ENCODE measurements at regions not wholly inside any gene's neighbourhood (a gene's known extent, or its start where the extent isn't known, plus 50 kb on each side); places are given as distances from the start of the nearest gene placed in this dataset.

DNA sequence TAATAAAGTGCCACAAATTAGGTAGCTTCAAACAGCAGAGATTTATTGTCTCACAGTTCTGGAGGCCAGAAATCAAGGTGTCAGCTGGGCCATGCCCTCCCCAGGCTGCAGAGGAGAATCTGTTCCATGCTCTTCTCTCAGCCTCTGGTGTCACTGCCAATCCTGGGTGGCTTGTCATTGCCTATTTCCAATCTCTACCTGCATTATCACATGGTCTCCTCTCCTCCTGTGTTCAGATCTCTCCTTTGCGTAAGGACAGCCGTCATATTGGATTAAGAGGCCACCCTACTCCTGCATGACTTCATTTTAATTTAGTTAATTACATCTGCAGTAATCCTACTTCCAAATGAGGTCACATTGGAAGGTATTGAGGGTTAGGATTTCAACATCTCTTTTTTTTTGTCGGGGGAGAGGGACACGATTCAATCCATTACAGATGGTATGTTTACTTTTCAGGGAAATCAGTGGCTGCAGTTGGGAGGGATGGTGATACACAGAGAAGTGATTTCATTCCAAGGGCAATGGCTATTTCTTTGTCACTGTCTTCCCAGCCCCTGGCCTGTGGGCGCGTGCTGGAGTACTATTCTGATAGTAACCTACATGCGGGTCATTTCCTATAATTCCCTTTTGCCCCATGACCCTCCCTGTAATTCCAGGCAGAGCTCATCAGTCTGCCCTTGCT, 169.4 kb downstream of the MINAR1 start:
- POLR2A ChIA-PET: no interaction called here

DNA sequence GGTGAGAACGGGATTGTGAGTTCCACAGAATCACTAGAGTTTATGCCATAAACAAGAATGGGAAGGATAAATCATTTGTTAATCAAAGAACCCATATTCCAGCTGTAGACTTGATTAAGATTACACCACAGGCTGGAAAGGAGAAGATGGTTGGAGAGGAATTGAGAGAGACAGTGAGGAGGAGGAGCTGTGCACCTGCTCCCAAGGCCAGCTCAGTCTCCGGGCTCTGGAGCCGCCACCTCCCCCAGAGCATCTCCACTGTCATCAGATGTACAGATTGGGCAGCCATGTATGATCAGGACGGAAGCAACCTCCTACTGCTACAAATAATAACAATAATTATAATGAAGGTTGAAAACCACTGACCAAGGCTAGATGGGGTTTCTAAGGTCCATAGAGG, 170.0 kb downstream of the MINAR1 start:
- no peak overlapping the region for H3K4me3 ChIP-seq (ENCODE audit: control insufficient read depth in 1 of 7, extremely low read depth in 1 of 7, insufficient read depth in 4 of 7, low read depth in 2 of 7, low read length in 6 of 7)
- ChIA-PET CTCF (no interaction called here), POLR2A (no interaction called here)
- H3K27me3 ChIP-seq (replicated peaks in 2 of 5; ENCODE audit: control insufficient read depth in 4 of 5, insufficient read depth in 5 of 5, low read length in 4 of 5): peaks cover 0 to 30% (median 0%) of the 10 kb centered on the region in 5 experiments
- no peak overlapping the region for H3K27ac ChIP-seq (ENCODE audit: insufficient read depth in 1 of 2, low read depth in 1 of 2, low read length in 2 of 2, poor library complexity in 1 of 2, severe bottlenecking in 2 of 2)
- no peaks in the 10 kb centered on the region for H3K4me1 ChIP-seq (ENCODE audit: control extremely low read depth in 1 of 4, control insufficient read depth in 4 of 4, insufficient read depth in 4 of 4, low read length in 3 of 4)
- 100% methylated on average over 1 of the region's 4 CpGs for WGBS (ENCODE audit: insufficient coverage)
- no peak for DNase-seq
- no peaks in the 10 kb centered on the region for H3K9me3 ChIP-seq (ENCODE audit: control extremely low read depth in 1 of 5, control insufficient read depth in 4 of 5, insufficient read depth in 2 of 5, low read depth in 1 of 5, low read length in 4 of 5)
- H3K36me3 ChIP-seq (ENCODE audit: control insufficient read depth in 4 of 4, insufficient read depth in 4 of 4, low read length in 3 of 4): no peaks in the 10 kb centered on the region

More for the DNA sequence above, 169.4 kb downstream of the MINAR1 start:
- Histone ChIP-seq H3K9me3 (ENCODE audit: control extremely low read depth in 1 of 5, control insufficient read depth in 4 of 5, insufficient read depth in 2 of 5, low read depth in 1 of 5, low read length in 4 of 5) (no peaks in the 10 kb centered on the region), H3K27ac (ENCODE audit: insufficient read depth in 1 of 2, low read depth in 1 of 2, low read length in 2 of 2, poor library complexity in 1 of 2, severe bottlenecking in 2 of 2) (no peak overlapping the region), H3K36me3 (ENCODE audit: control insufficient read depth in 4 of 4, insufficient read depth in 4 of 4, low read length in 3 of 4) (no peaks in the 10 kb centered on the region), H3K27me3 (replicated peaks in 2 of 5; ENCODE audit: control insufficient read depth in 4 of 5, insufficient read depth in 5 of 5, low read length in 4 of 5) (peaks cover 0 to 30% (median 0%) of the 10 kb centered on the region in 5 experiments), H3K4me1 (ENCODE audit: control extremely low read depth in 1 of 4, control insufficient read depth in 4 of 4, insufficient read depth in 4 of 4, low read length in 3 of 4) (no peaks in the 10 kb centered on the region), H3K4me3 (ENCODE audit: control insufficient read depth in 1 of 7, extremely low read depth in 1 of 7, insufficient read depth in 4 of 7, low read depth in 2 of 7, low read length in 6 of 7) (no peak overlapping the region)
- DNase-seq: no peak
- 94% methylated on average over 3 of the region's 7 CpGs for WGBS (ENCODE audit: insufficient coverage)
- CTCF ChIA-PET: interaction anchor here (1.4 kb wide), 1 partner anchor 262 kb away, joined by 3 read pairs; no protein-coding TSS in a partner anchor

DNA sequence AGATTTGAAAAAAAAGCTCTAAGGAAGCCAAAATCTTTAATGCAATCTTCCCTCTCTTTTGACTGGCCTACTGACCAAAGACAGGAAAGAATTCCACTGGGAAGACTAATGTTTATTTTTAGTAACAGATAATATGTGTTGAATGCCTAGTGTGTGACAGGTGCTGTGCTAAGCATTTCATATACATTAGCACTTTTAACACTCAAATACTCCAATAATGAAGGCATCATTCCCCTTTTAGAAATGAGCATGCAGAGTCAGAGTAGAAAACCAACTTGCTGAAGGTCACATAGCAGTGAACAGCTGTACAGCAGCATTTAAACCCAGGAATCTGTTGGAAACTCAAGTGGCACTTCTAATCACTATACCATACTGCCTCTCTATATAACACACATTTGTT, 170.6 kb downstream of the MINAR1 start:
- H3K4me1 ChIP-seq (ENCODE audit: control extremely low read depth in 1 of 4, control insufficient read depth in 4 of 4, insufficient read depth in 4 of 4, low read length in 3 of 4): no peaks in the 10 kb centered on the region
- no peak for DNase-seq
- H3K4me3 ChIP-seq (ENCODE audit: control insufficient read depth in 1 of 7, extremely low read depth in 1 of 7, insufficient read depth in 4 of 7, low read depth in 2 of 7, low read length in 6 of 7): no peak overlapping the region
- H3K9me3 ChIP-seq (ENCODE audit: control extremely low read depth in 1 of 5, control insufficient read depth in 4 of 5, insufficient read depth in 2 of 5, low read depth in 1 of 5, low read length in 4 of 5): no peaks in the 10 kb centered on the region
- peaks cover 0 to 30% (median 0%) of the 10 kb centered on the region in 5 experiments for H3K27me3 ChIP-seq (replicated peaks in 2 of 5; ENCODE audit: control insufficient read depth in 4 of 5, insufficient read depth in 5 of 5, low read length in 4 of 5)
- CTCF ChIA-PET: no interaction called here
- POLR2A ChIA-PET: no interaction called here
- no peaks in the 10 kb centered on the region for H3K36me3 ChIP-seq (ENCODE audit: control insufficient read depth in 4 of 4, insufficient read depth in 4 of 4, low read length in 3 of 4)
- H3K27ac ChIP-seq (ENCODE audit: insufficient read depth in 1 of 2, low read depth in 1 of 2, low read length in 2 of 2, poor library complexity in 1 of 2, severe bottlenecking in 2 of 2): no peak overlapping the region

DNA sequence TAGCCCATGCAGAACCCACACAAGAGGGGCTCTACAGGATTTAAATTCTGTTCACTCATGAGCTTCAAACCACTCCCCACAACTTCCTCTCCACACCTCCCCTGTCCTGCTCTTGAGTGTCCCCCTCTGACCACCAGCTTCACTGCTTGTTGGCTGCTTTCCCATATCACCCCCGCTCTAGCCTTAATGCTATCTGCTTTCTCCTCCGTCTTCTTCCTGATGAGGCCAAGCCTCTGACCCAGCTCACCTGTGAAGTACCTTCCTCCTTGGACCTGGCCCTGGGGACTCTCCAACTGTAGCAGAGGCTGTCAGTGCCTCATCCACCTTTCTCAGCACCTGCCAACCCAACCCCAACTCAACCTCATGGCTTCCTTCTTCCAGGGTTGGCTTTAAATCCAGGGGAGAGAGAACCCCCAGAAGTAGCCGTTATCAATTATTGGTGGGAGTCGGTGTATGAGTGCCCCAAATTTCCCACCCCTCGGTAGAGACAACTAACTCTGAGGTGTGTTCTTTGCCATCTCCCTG, 174.8 kb downstream of the MINAR1 start:
- Histone ChIP-seq H3K27me3 (replicated peaks in 2 of 5; ENCODE audit: control insufficient read depth in 4 of 5, insufficient read depth in 5 of 5, low read length in 4 of 5) (peaks cover 0 to 14% (median 0%) of the 10 kb centered on the region in 5 experiments), H3K9me3 (ENCODE audit: control extremely low read depth in 1 of 5, control insufficient read depth in 4 of 5, insufficient read depth in 2 of 5, low read depth in 1 of 5, low read length in 4 of 5) (peaks cover 0 to 6% (median 0%) of the 10 kb centered on the region in 5 experiments), H3K4me3 (ENCODE audit: control insufficient read depth in 1 of 7, extremely low read depth in 1 of 7, insufficient read depth in 4 of 7, low read depth in 2 of 7, low read length in 6 of 7) (no peak overlapping the region), H3K4me1 (ENCODE audit: control extremely low read depth in 1 of 4, control insufficient read depth in 4 of 4, insufficient read depth in 4 of 4, low read length in 3 of 4) (no peaks in the 10 kb centered on the region), H3K27ac (ENCODE audit: insufficient read depth in 1 of 2, low read depth in 1 of 2, low read length in 2 of 2, poor library complexity in 1 of 2, severe bottlenecking in 2 of 2) (no peak overlapping the region), H3K36me3 (ENCODE audit: control insufficient read depth in 4 of 4, insufficient read depth in 4 of 4, low read length in 3 of 4) (no peaks in the 10 kb centered on the region)
- ChIA-PET CTCF (interaction anchor here (1.0 kb wide), 1 partner anchor 11 kb away, joined by 4 read pairs; no protein-coding TSS in a partner anchor), POLR2A (no interaction called here)
- WGBS (ENCODE audit: insufficient coverage): 93% methylated on average over 4 of the region's 5 CpGs
- no peak for DNase-seq

DNA sequence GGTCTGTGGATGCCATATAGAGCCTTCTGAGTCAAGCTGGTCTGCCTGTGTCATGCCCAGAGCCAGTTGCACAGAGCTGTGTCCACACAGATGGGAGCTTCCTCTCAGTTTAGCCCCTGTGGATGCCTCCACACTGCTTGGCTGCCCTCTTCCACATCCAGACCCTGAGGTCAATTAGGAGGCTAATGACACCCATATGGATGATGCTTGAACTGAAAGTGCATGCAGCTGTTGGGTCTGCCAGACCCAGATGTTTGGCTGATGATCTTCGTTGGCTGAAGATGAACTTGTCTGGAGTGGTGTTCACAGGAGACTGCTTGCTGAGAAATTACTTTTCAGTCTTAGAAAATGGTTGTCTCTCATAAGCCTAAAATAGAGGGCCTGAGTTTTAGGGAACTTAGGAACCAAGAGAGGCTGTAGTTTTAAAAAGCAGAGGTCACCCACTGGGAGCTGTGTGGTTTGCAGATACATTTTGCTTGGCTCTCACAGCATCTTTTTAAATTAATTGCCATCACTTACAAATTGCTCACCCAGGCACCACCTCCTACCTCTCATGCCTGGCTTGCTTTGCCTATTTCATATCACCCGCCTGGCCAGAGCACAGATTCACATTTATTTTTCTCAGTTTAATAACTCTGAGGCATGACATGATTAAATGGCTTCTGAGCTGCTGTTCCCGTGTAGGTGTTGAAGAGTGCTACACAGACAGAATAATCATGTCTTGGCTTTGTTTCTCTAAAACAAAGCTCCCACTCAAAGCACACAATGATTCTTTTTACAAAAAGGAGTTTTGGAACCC, 176.1 kb downstream of the MINAR1 start:
- ChIA-PET CTCF (no interaction called here), POLR2A (interaction anchor here (0.6 kb wide), 1 partner anchor 343 kb away, joined by 3 read pairs; no protein-coding TSS in a partner anchor)
- H3K36me3 ChIP-seq (ENCODE audit: control insufficient read depth in 4 of 4, insufficient read depth in 4 of 4, low read length in 3 of 4): no peaks in the 10 kb centered on the region
- 100% methylated on average over 2 of the region's 3 CpGs for WGBS (ENCODE audit: insufficient coverage)
- no peak overlapping the region for H3K4me3 ChIP-seq (ENCODE audit: control insufficient read depth in 1 of 7, extremely low read depth in 1 of 7, insufficient read depth in 4 of 7, low read depth in 2 of 7, low read length in 6 of 7)
- H3K4me1 ChIP-seq (ENCODE audit: control extremely low read depth in 1 of 4, control insufficient read depth in 4 of 4, insufficient read depth in 4 of 4, low read length in 3 of 4): no peaks in the 10 kb centered on the region
- H3K9me3 ChIP-seq (ENCODE audit: control extremely low read depth in 1 of 5, control insufficient read depth in 4 of 5, insufficient read depth in 2 of 5, low read depth in 1 of 5, low read length in 4 of 5): peaks cover 0 to 6% (median 0%) of the 10 kb centered on the region in 5 experiments
- peaks cover 0 to 11% (median 3%) of the 10 kb centered on the region in 5 experiments for H3K27me3 ChIP-seq (replicated peaks in 2 of 5; ENCODE audit: control insufficient read depth in 4 of 5, insufficient read depth in 5 of 5, low read length in 4 of 5)
- DNase-seq: no peak
- H3K27ac ChIP-seq (ENCODE audit: insufficient read depth in 1 of 2, low read depth in 1 of 2, low read length in 2 of 2, poor library complexity in 1 of 2, severe bottlenecking in 2 of 2): no peak overlapping the region

DNA sequence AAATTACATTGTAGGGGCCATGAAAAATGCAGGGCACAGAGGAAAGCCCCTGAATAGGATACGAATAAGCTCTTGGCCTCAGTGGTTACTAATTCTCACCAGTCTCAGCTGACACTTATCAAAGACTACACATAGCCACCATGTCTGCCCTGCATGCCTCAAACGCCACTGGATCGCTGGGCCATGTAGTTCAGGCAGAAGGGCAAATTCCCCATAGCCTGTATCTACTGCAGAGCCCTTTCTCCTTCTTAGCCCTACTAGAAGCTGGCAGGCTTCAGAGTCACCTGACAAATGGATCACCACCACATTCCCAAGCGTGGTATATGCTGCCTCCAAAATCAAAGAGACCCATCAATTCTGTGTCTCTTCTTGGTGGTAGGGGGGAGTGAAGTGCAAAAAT, 177.4 kb downstream of the MINAR1 start:
- peaks cover 0 to 6% (median 0%) of the 10 kb centered on the region in 5 experiments for H3K9me3 ChIP-seq (ENCODE audit: control extremely low read depth in 1 of 5, control insufficient read depth in 4 of 5, insufficient read depth in 2 of 5, low read depth in 1 of 5, low read length in 4 of 5)
- no peaks in the 10 kb centered on the region for H3K4me1 ChIP-seq (ENCODE audit: control extremely low read depth in 1 of 4, control insufficient read depth in 4 of 4, insufficient read depth in 4 of 4, low read length in 3 of 4)
- no peak overlapping the region for H3K4me3 ChIP-seq (ENCODE audit: control insufficient read depth in 1 of 7, extremely low read depth in 1 of 7, insufficient read depth in 4 of 7, low read depth in 2 of 7, low read length in 6 of 7)
- no peak for DNase-seq
- no peaks in the 10 kb centered on the region for H3K36me3 ChIP-seq (ENCODE audit: control insufficient read depth in 4 of 4, insufficient read depth in 4 of 4, low read length in 3 of 4)
- 100% methylated on average over 1 of the region's 4 CpGs for WGBS (ENCODE audit: insufficient coverage)
- H3K27me3 ChIP-seq (replicated peaks in 2 of 5; ENCODE audit: control insufficient read depth in 4 of 5, insufficient read depth in 5 of 5, low read length in 4 of 5): peaks cover 0 to 8% (median 3%) of the 10 kb centered on the region in 5 experiments
- POLR2A ChIA-PET: no interaction called here
- CTCF ChIA-PET: no interaction called here
- H3K27ac ChIP-seq (ENCODE audit: insufficient read depth in 1 of 2, low read depth in 1 of 2, low read length in 2 of 2, poor library complexity in 1 of 2, severe bottlenecking in 2 of 2): no peak overlapping the region

DNA sequence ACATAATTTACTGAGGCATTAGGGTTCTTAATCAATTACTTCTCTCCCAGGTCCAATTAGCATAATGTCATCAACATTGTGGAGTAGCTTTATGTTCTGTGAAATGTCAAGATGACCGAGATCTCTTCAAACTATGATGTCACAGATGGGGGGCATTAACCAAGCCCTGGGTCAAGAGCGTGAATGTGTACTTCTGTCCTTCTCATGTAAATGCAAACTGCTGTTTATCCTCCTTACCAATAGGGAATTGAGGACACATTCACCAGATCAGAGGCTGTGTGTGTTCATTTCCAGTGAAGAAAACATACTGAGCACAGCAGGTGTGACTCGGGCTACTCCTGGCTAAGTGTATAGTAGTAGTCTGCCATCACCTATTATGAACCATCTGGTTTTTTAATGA, 177.9 kb downstream of the MINAR1 start:
- peaks cover 0 to 8% (median 3%) of the 10 kb centered on the region in 5 experiments for H3K27me3 ChIP-seq (replicated peaks in 2 of 5; ENCODE audit: control insufficient read depth in 4 of 5, insufficient read depth in 5 of 5, low read length in 4 of 5)
- no peaks in the 10 kb centered on the region for H3K36me3 ChIP-seq (ENCODE audit: control insufficient read depth in 4 of 4, insufficient read depth in 4 of 4, low read length in 3 of 4)
- H3K4me3 ChIP-seq (ENCODE audit: control insufficient read depth in 1 of 7, extremely low read depth in 1 of 7, insufficient read depth in 4 of 7, low read depth in 2 of 7, low read length in 6 of 7): no peak overlapping the region
- DNase-seq: no peak
- no peaks in the 10 kb centered on the region for H3K4me1 ChIP-seq (ENCODE audit: control extremely low read depth in 1 of 4, control insufficient read depth in 4 of 4, insufficient read depth in 4 of 4, low read length in 3 of 4)
- ChIA-PET CTCF (no interaction called here), POLR2A (no interaction called here)
- WGBS (ENCODE audit: insufficient coverage): 100% methylated on average over 1 of the region's 3 CpGs
- H3K27ac ChIP-seq (ENCODE audit: insufficient read depth in 1 of 2, low read depth in 1 of 2, low read length in 2 of 2, poor library complexity in 1 of 2, severe bottlenecking in 2 of 2): no peak overlapping the region
- peaks cover 0 to 6% (median 0%) of the 10 kb centered on the region in 5 experiments for H3K9me3 ChIP-seq (ENCODE audit: control extremely low read depth in 1 of 5, control insufficient read depth in 4 of 5, insufficient read depth in 2 of 5, low read depth in 1 of 5, low read length in 4 of 5)
